ENCODE measurements at regions not wholly inside any gene's neighbourhood (a gene's known extent, or its start where the extent isn't known, plus 50 kb on each side); places are given as distances from the start of the nearest gene placed in this dataset.

GRCh38 chr18:78784861-78785260 is 194.8 kb upstream of the SALL3 start:
- CTCF ChIA-PET: no interaction called here
- DNase-seq (ENCODE audit: low spot score): no peak
- Histone ChIP-seq H3K9me3 (ENCODE audit: low read depth, low read length, poor library complexity, severe bottlenecking) (no peaks in the 10 kb centered on the region), H3K36me3 (ENCODE audit: insufficient read depth, low read length, poor library complexity, severe bottlenecking) (no peaks in the 10 kb centered on the region), H3K4me1 (ENCODE audit: insufficient read depth, low read length, poor library complexity, severe bottlenecking) (no peaks in the 10 kb centered on the region), H3K27me3 (replicated peaks; ENCODE audit: insufficient read depth, low read depth, low read length, poor library complexity) (peaks cover 3% of the 10 kb centered on the region), H3K27ac (ENCODE audit: low read depth, low read length, poor library complexity, severe bottlenecking) (no peak overlapping the region), H3K4me3 (ENCODE audit: low read depth, low read length, poor library complexity, severe bottlenecking) (no peak overlapping the region)
- BruUV-seq (replicated peaks): no TSS peak
- no peak for TF ChIP-seq CTCF (conservative IDR thresholded peaks at IDR 0.05; ENCODE audit: low read depth, low read length)
- no peak for TF ChIP-seq EZH2 (IDR thresholded peaks at IDR 0.05; ENCODE audit: borderline replicate concordance, low read depth, low read length, poor library complexity, severe bottlenecking)
- POLR2A ChIA-PET (ENCODE audit: low non-redundant PET): no interaction called here
- intact Hi-C loops (cut with micrococcal nuclease; ENCODE audit: unreplicated experiment): no loop called here

GRCh38 chr18:78785706-78786105 is 193.9 kb upstream of the SALL3 start:
- H3K9me3 ChIP-seq (ENCODE audit: low read depth, low read length, poor library complexity, severe bottlenecking): no peaks in the 10 kb centered on the region
- no TSS peak for BruUV-seq (replicated peaks)
- intact Hi-C loops (cut with micrococcal nuclease; ENCODE audit: unreplicated experiment): no loop called here
- H3K27ac ChIP-seq (ENCODE audit: low read depth, low read length, poor library complexity, severe bottlenecking): no peak overlapping the region
- no peaks in the 10 kb centered on the region for H3K36me3 ChIP-seq (ENCODE audit: insufficient read depth, low read length, poor library complexity, severe bottlenecking)
- no peak overlapping the region for H3K4me3 ChIP-seq (ENCODE audit: low read depth, low read length, poor library complexity, severe bottlenecking)
- TF ChIP-seq EZH2 (IDR thresholded peaks at IDR 0.05; ENCODE audit: borderline replicate concordance, low read depth, low read length, poor library complexity, severe bottlenecking) (no peak), CTCF (conservative IDR thresholded peaks at IDR 0.05; ENCODE audit: low read depth, low read length) (no peak)
- no peak for DNase-seq (ENCODE audit: low spot score)
- ChIA-PET CTCF (no interaction called here), POLR2A (ENCODE audit: low non-redundant PET) (no interaction called here)
- peaks cover 5% of the 10 kb centered on the region for H3K27me3 ChIP-seq (replicated peaks; ENCODE audit: insufficient read depth, low read depth, low read length, poor library complexity)
- H3K4me1 ChIP-seq (ENCODE audit: insufficient read depth, low read length, poor library complexity, severe bottlenecking): no peaks in the 10 kb centered on the region

- POLR2A ChIA-PET (ENCODE audit: low non-redundant PET): no interaction called here
- Histone ChIP-seq H3K4me1 (ENCODE audit: insufficient read depth, low read length, poor library complexity, severe bottlenecking) (no peaks in the 10 kb centered on the region), H3K36me3 (ENCODE audit: insufficient read depth, low read length, poor library complexity, severe bottlenecking) (no peaks in the 10 kb centered on the region), H3K4me3 (ENCODE audit: low read depth, low read length, poor library complexity, severe bottlenecking) (no peak overlapping the region), H3K9me3 (ENCODE audit: low read depth, low read length, poor library complexity, severe bottlenecking) (no peaks in the 10 kb centered on the region), H3K27ac (ENCODE audit: low read depth, low read length, poor library complexity, severe bottlenecking) (no peak overlapping the region), H3K27me3 (replicated peaks; ENCODE audit: insufficient read depth, low read depth, low read length, poor library complexity) (peaks cover 5% of the 10 kb centered on the region)
- DNase-seq (ENCODE audit: low spot score): no peak
- intact Hi-C loops (cut with micrococcal nuclease; ENCODE audit: unreplicated experiment): no loop called here
- CTCF ChIA-PET: no interaction called here
- TF ChIP-seq CTCF (conservative IDR thresholded peaks at IDR 0.05; ENCODE audit: low read depth, low read length) (no peak), EZH2 (IDR thresholded peaks at IDR 0.05; ENCODE audit: borderline replicate concordance, low read depth, low read length, poor library complexity, severe bottlenecking) (no peak)
- no TSS peak for BruUV-seq (replicated peaks)
Measured at GRCh38 chr18:78786776-78787175, 192.8 kb upstream of the SALL3 start.
